AG04449 (cell line): ENCODE measurements at regions not wholly inside any gene's neighbourhood (a gene's known extent, or its start where the extent isn't known, plus 50 kb on each side); places are given as distances from the start of the nearest gene placed in this dataset.

Experiments
- CTCF ChIA-PET: fragments of 350-600 bp; formaldehyde crosslinking; extraction: SDS; loops from one replicate; lab custom pipeline; 2021; ENCODE audit warnings: antibody characterized with exemption; lab: Yijun Ruan, JAX
- POLR2A ChIA-PET: fragments of 400-600, 350-600 bp; formaldehyde crosslinking; extraction: SDS; loops from one replicate; lab custom pipeline; 2020; ENCODE audit warnings: antibody characterized with exemption, inconsistent platforms; lab: Yijun Ruan, JAX
- DNase-seq: peaks from one replicate; pipeline ENCODE4 v3.0.0-alpha.2; 2010; ENCODE audit warnings: low read depth, low spot score
- H3K4me3 ChIP-seq: 2 replicates; pipeline ENCODE4 v1.5.1; 2011; ENCODE audit warnings: low read depth, mild to moderate bottlenecking, control low read depth, low read length
- TF ChIP-seq, protein P1 (sequence below): IDR thresholded peaks from one replicate; pipeline ENCODE4 v1.5.1; 2011; ENCODE audit warnings: mild to moderate bottlenecking, moderate library complexity, low read length, control low read depth, inconsistent platforms; ENCODE audit not compliant: insufficient read depth; ENCODE audit errors: missing control alignments

DNA sequence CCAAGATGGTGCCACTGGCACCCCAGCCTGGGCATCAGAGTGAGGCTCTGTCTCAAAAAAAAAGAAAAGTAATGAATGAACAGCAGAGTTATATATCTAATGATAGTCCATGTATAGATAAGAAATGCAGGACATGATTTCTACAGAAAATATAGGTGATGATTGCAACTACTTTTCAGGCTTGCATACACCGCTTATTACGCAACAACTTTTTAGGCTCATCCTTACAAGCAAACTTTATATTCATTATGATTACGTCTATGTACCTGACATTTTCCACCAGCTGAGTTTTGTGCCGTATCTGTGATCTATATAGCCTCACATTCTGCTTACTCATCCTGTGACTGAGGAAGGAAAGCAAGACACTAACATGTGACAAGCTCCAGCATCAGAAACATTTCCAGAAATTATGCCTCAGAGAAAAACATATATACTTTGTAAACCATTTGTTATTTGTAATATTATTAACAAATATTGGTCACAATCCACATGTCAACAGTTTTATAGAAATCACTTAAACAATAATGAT lies 906.3 kb downstream of the ZPLD1 start:
- TF ChIP-seq, protein P1, sequence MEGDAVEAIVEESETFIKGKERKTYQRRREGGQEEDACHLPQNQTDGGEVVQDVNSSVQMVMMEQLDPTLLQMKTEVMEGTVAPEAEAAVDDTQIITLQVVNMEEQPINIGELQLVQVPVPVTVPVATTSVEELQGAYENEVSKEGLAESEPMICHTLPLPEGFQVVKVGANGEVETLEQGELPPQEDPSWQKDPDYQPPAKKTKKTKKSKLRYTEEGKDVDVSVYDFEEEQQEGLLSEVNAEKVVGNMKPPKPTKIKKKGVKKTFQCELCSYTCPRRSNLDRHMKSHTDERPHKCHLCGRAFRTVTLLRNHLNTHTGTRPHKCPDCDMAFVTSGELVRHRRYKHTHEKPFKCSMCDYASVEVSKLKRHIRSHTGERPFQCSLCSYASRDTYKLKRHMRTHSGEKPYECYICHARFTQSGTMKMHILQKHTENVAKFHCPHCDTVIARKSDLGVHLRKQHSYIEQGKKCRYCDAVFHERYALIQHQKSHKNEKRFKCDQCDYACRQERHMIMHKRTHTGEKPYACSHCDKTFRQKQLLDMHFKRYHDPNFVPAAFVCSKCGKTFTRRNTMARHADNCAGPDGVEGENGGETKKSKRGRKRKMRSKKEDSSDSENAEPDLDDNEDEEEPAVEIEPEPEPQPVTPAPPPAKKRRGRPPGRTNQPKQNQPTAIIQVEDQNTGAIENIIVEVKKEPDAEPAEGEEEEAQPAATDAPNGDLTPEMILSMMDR = no peak
- no peak for DNase-seq
- CTCF ChIA-PET = no interaction called here
- H3K4me3 ChIP-seq = no peak overlapping the region
- POLR2A ChIA-PET = no interaction called here

DNA sequence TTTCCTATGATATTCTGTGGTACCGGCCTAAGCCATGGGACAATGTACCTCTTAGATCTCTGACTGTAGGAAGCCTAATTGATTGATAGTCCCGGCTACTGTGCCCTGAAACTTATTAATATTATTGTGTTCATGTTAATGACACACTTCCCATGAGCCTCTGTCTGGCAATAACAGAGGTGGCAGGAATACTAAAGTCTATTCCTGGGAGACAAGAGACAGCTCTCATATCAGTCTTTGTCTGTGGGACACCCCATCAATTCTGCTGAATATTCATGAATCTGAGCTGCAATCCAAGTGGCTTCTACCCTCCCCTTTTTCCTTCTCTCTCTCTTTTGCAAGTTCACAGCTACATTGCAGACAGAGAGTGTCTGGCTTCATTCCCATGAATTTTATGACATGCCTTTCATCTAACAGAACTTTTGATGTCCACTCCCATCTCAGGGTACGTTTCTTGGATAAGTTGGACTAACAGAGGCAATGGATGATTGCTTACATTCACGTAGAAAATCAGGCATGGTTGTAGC lies 907.5 kb downstream of the ZPLD1 start:
- TF ChIP-seq, protein P1 = no peak
- DNase-seq = no peak
- no peak overlapping the region for H3K4me3 ChIP-seq
- CTCF ChIA-PET = no interaction called here
- POLR2A ChIA-PET = no interaction called here

DNA sequence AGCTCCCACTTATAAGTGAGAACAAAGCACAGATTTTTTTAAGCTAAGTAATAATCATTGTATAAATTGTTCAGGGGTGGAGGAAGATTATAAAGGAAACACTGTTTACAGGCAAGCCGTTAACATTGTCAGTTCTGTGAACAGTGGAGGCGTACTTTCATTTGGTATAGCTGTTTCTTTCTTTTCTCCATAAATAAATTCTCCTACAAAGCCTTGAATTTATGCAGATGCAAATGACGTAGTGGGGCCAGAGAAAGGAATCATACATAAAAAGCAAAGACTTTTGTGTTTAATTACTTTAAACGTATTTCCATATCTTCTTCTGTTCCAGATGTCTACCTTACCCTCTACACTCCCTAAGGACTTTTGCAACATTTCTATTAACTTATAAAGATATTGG lies 914.9 kb downstream of the ZPLD1 start:
- no peak for DNase-seq
- H3K4me3 ChIP-seq = no peak overlapping the region
- ChIA-PET CTCF (no interaction called here), POLR2A (no interaction called here)
- TF ChIP-seq, protein P1 = no peak

DNA sequence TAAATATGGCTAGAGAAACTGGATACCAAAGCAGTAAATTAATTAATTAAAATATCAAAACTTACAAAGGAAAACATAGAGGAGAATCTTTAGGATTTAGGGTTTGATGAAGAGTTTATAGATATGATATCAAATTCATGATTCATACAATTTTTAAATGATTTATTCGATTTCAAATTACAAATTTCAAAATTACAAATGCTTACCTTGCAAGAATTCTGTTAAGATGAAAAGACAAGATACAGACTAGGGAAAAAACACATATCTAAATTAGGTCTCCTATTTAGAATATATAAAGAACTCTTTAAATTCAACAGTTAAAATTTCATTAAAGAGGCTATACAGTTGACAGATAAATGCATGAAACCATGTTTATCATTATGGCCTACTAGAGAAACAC lies 930.7 kb downstream of the ZPLD1 start:
- CTCF ChIA-PET = no interaction called here

DNA sequence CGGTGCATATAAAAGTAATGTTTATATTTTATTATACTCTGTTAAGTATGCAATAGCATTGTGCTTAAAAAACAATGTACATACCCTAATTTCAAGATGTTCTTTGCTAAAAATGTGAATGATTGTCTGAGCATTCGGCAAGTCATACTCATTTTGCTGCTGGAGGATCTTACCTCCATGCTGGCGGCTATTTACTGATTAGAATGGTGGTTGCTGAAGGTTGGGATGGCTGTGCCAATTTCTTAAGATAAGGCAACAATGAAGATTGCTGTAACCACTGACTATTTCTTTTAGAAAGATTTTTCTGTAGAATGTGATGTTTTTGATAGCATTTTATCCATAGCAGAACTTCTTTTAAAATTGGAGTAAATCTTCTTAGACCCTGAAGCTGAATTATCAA lies 932.7 kb downstream of the ZPLD1 start:
- H3K4me3 ChIP-seq = no peak overlapping the region
- ChIA-PET CTCF (no interaction called here), POLR2A (no interaction called here)
- TF ChIP-seq, protein P1 = no peak
- DNase-seq = no peak

More for the DNA sequence above, 930.7 kb downstream of the ZPLD1 start:
- H3K4me3 ChIP-seq = no peak overlapping the region
- POLR2A ChIA-PET = no interaction called here
- DNase-seq = no peak
- TF ChIP-seq, protein P1 = no peak

DNA sequence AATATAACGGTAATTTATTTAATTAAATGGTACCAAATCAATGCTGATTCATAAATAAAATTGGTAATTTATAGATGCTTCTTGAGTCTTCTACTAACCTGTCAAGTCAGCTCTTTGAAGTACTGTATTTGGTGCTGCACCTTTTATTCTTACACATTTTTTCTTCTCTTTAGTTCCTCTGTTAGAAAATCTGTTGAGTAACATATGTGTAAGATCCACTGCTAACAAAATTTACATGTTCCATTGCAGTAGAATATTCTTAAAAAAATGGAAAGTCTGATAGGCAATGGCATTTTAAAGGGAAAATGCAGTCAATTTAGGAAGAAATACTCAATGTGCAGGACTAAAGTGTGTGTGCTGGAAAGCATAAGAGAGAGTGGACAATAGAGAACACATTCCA lies 936.6 kb downstream of the ZPLD1 start:
- TF ChIP-seq, protein P1 = no peak
- POLR2A ChIA-PET = no interaction called here
- CTCF ChIA-PET = no interaction called here
- no peak for DNase-seq
- no peak overlapping the region for H3K4me3 ChIP-seq
